Body of pancreas (tissue), 4 donors: ENCODE measurements at regions not wholly inside any gene's neighbourhood (a gene's known extent, or its start where the extent isn't known, plus 50 kb on each side); places are given as distances from the start of the nearest gene placed in this dataset.
"Not testable (repeated sequence)": the region's sequence is repeated elsewhere in the genome, so short reads cannot be mapped to it uniquely, and the experiment has no call there.

Experiments
- CTCF ChIP-seq, 7 experiments: fragments of 450-650 bp in 4 of 7; fragments of 200-600 bp in 3 of 7; sonication (generic) in 3 of 7; IDR thresholded peaks; one replicate each; pipeline ENCODE4 v1.5.1; 2016 to 2019; ENCODE audit warnings: antibody characterized with exemption in 7 of 7
- POLR2A ChIP-seq, 3 donors: fragments of 450-650 bp; IDR thresholded peaks; one replicate each; pipeline ENCODE4 v1.6.1; 2016; ENCODE audit warnings: antibody characterized with exemption in 3 of 3, mild to moderate bottlenecking in 2 of 3

GRCh38 chr21:17676930-17677329, 64.2 kb upstream of the BTG3 start:
- TF ChIP-seq POLR2A, CTCF (IDR thresholded peaks at IDR 0.05): not testable (repeated sequence)
